Liver (tissue), 8 donors: ENCODE measurements at regions not wholly inside any gene's neighbourhood (a gene's known extent, or its start where the extent isn't known, plus 50 kb on each side); places are given as distances from the start of the nearest gene placed in this dataset.

Experiments used
- DNase-seq: peaks from one replicate; pipeline ENCODE4 v3.0.0-alpha.2; 2017; ENCODE audit warnings: low spot score
- H3K27ac ChIP-seq, 2 donors: one replicate each; pipeline ENCODE4 v1.7.0; 2013; ENCODE audit warnings: inconsistent platforms in 2 of 2, low read length in 2 of 2, control low read depth in 1 of 2, low read depth in 1 of 2, mild to moderate bottlenecking in 1 of 2
- H3K27me3 ChIP-seq, 4 donors: one replicate each; pipeline versions ENCODE4 v1.6.1 to v1.7.0; 2013; ENCODE audit warnings: low read length in 3 of 4, inconsistent platforms in 1 of 4, mild to moderate bottlenecking in 1 of 4, moderate library complexity in 1 of 4; ENCODE audit not compliant: control insufficient read depth in 4 of 4, insufficient read depth in 4 of 4
- H3K36me3 ChIP-seq, 4 donors: one replicate each; pipeline versions ENCODE4 v1.6.1 to v1.7.0; 2013; ENCODE audit warnings: low read length in 3 of 4, mild to moderate bottlenecking in 3 of 4, low read depth in 1 of 4, moderate library complexity in 1 of 4; ENCODE audit not compliant: control insufficient read depth in 4 of 4, insufficient read depth in 3 of 4
- H3K4me1 ChIP-seq, 4 donors: one replicate each; pipeline versions ENCODE4 v1.6.1 to v1.7.0; 2013; ENCODE audit warnings: low read length in 3 of 4, mild to moderate bottlenecking in 3 of 4, moderate library complexity in 1 of 4; ENCODE audit not compliant: control insufficient read depth in 4 of 4, insufficient read depth in 4 of 4
- H3K4me3 ChIP-seq, 3 donors: one replicate each; pipeline versions ENCODE4 v1.6.1 to v1.7.0; 2013; ENCODE audit warnings: low read length in 3 of 3, control low read depth in 1 of 3, low read depth in 1 of 3, mild to moderate bottlenecking in 1 of 3
- H3K9ac ChIP-seq, 2 donors: one replicate each; pipeline ENCODE4 v1.7.0; 2013; ENCODE audit warnings: low read length in 2 of 2, mild to moderate bottlenecking in 2 of 2, moderate library complexity in 2 of 2, control low read depth in 1 of 2, low read depth in 1 of 2
- H3K9me3 ChIP-seq, 4 donors: one replicate each; pipeline versions ENCODE4 v1.6.1 to v1.7.0; 2013; ENCODE audit warnings: low read length in 3 of 4; ENCODE audit not compliant: control insufficient read depth in 4 of 4
- ATF3 ChIP-seq: IDR thresholded peaks from 2 replicates; pipeline ENCODE4 v1.6.1; 2016; ENCODE audit warnings: antibody characterized with exemption
- CTCF ChIP-seq: fragments of 150-350 bp; IDR thresholded peaks from 2 replicates; pipeline ENCODE4 v1.5.1; 2017; ENCODE audit warnings: improper control_type of control experiment, low read depth, low read length; ENCODE audit not compliant: missing input control
- EGR1 ChIP-seq, 2 donors: IDR thresholded peaks; 2 replicates each; pipeline ENCODE4 v1.6.1; 2016 to 2018; ENCODE audit warnings: antibody characterized with exemption in 2 of 2, low read depth in 2 of 2
- FOXA1 ChIP-seq: IDR thresholded peaks from 2 replicates; pipeline ENCODE4 v1.6.1; 2016; ENCODE audit warnings: antibody characterized with exemption
- FOXA2 ChIP-seq: IDR thresholded peaks from 2 replicates; pipeline ENCODE4 v1.6.1; 2016; ENCODE audit warnings: antibody characterized with exemption
- GABPA ChIP-seq, 2 donors: IDR thresholded peaks in 1 of 2; conservative IDR thresholded peaks in 1 of 2; 2 replicates each; pipeline ENCODE4 v1.6.1; 2016; ENCODE audit warnings: antibody characterized with exemption in 2 of 2, mild to moderate bottlenecking in 1 of 2, moderate library complexity in 1 of 2
- HNF4A ChIP-seq, 2 donors: conservative IDR thresholded peaks; 2 replicates each; pipeline ENCODE4 v1.6.1; 2016; ENCODE audit warnings: antibody characterized with exemption in 2 of 2, mild to moderate bottlenecking in 2 of 2
- HNF4G ChIP-seq: IDR thresholded peaks from 2 replicates; pipeline ENCODE4 v1.6.1; 2016; ENCODE audit warnings: antibody characterized with exemption
- JUND ChIP-seq, 2 donors: IDR thresholded peaks; 2 replicates each; pipeline ENCODE4 v1.6.1; 2016; ENCODE audit warnings: antibody characterized with exemption in 2 of 2
- MAX ChIP-seq: IDR thresholded peaks from 2 replicates; pipeline ENCODE4 v1.6.1; 2016; ENCODE audit warnings: antibody characterized with exemption
- NR2F2 ChIP-seq: IDR thresholded peaks from 2 replicates; pipeline ENCODE4 v1.6.1; 2016; ENCODE audit warnings: antibody characterized with exemption
- RAD21 ChIP-seq, 2 donors: IDR thresholded peaks; 2 replicates each; pipeline ENCODE4 v1.6.1; 2016; ENCODE audit warnings: antibody characterized with exemption in 2 of 2, mild to moderate bottlenecking in 2 of 2
- REST ChIP-seq: IDR thresholded peaks from 2 replicates; pipeline ENCODE4 v1.6.1; 2016; ENCODE audit warnings: antibody characterized with exemption, mild to moderate bottlenecking
- RXRA ChIP-seq, 2 donors: IDR thresholded peaks; 2 replicates each; pipeline ENCODE4 v1.6.1; 2017 to 2018; ENCODE audit warnings: antibody characterized with exemption in 2 of 2, mild to moderate bottlenecking in 1 of 2
- SP1 ChIP-seq: IDR thresholded peaks from 2 replicates; pipeline ENCODE4 v1.6.1; 2018; ENCODE audit warnings: antibody characterized with exemption, mild to moderate bottlenecking
- TAF1 ChIP-seq: conservative IDR thresholded peaks from 2 replicates; pipeline ENCODE4 v1.6.1; 2016; ENCODE audit warnings: antibody characterized with exemption, mild to moderate bottlenecking
- YY1 ChIP-seq: IDR thresholded peaks from 2 replicates; pipeline ENCODE4 v1.6.1; 2016; ENCODE audit warnings: antibody characterized with exemption, mild to moderate bottlenecking
- ZBTB33 ChIP-seq: IDR thresholded peaks from 2 replicates; pipeline ENCODE4 v1.6.1; 2016; ENCODE audit warnings: antibody characterized with exemption
- WGBS: extraction: QIAGEN DNeasy Blood & Tissue Kit; methylation state at CpG from one replicate; pipeline ENCODE4 v1.1.7; 2013; 5-methylcytosine and 5-hydroxymethylcytosine counted together
- donor health status: healthy.
- donor health status: healthy.
- donor health status: healthy.
- donor health status: healthy.
- donor health status: healthy.

- TF ChIP-seq HNF4A (conservative IDR thresholded peaks at IDR 0.05): no peak
- no peak for TF ChIP-seq RXRA (IDR thresholded peaks at IDR 0.05)
- TF ChIP-seq CTCF: no peak
- no peak for TF ChIP-seq YY1
- no peak for TF ChIP-seq REST
- no peak for TF ChIP-seq FOXA1
- 61% methylated on average over 3 of the region's 3 CpGs for WGBS
- no peak overlapping the region for H3K4me3 ChIP-seq
Observed at GRCh38 chr3:117746066-117746465, 1036.5 kb downstream of the TUSC7 start.

GRCh38 chr3:117748131-117748530, 1038.6 kb downstream of the TUSC7 start:
- TF ChIP-seq YY1 (no peak), NR2F2 (no peak), ZBTB33 (no peak), MAX (no peak), TAF1 (no peak), REST (no peak), RAD21 (IDR thresholded peaks at IDR 0.05) (no peak), FOXA2 (no peak), GABPA (IDR thresholded peaks at IDR 0.05 in 1 of 2, conservative IDR thresholded peaks at IDR 0.05 in 1 of 2) (no peak), JUND (IDR thresholded peaks at IDR 0.05) (no peak), CTCF (no peak), RXRA (IDR thresholded peaks at IDR 0.05) (no peak), HNF4G (no peak), HNF4A (conservative IDR thresholded peaks at IDR 0.05) (no peak), FOXA1 (no peak), ATF3 (no peak), EGR1 (IDR thresholded peaks at IDR 0.05; ENCODE audit: low read depth in 2 of 2) (no peak), SP1 (no peak)
- no peak for DNase-seq
- no peak overlapping the region for H3K9ac ChIP-seq
- no peak overlapping the region for H3K27ac ChIP-seq
- no peaks in the 10 kb centered on the region for H3K36me3 ChIP-seq
- no peaks in the 10 kb centered on the region for H3K9me3 ChIP-seq
- H3K27me3 ChIP-seq: no peaks in the 10 kb centered on the region
- H3K4me1 ChIP-seq: no peaks in the 10 kb centered on the region
- 49% methylated on average over 1 of the region's 1 CpG for WGBS
- H3K4me3 ChIP-seq: no peak overlapping the region

More at GRCh38 chr3:117746066-117746465, 1036.5 kb downstream of the TUSC7 start:
- Histone ChIP-seq H3K9me3 (no peaks in the 10 kb centered on the region), H3K27me3 (no peaks in the 10 kb centered on the region), H3K4me1 (no peaks in the 10 kb centered on the region), H3K36me3 (no peaks in the 10 kb centered on the region), H3K9ac (no peak overlapping the region), H3K27ac (no peak overlapping the region)
- DNase-seq: no peak
